HepG2 (cell line): ENCODE measurements at regions not wholly inside any gene's neighbourhood (a gene's known extent, or its start where the extent isn't known, plus 50 kb on each side); places are given as distances from the start of the nearest gene placed in this dataset.

ENCODE experiments used
- CBX5 ChIP-seq: sonication (generic); formaldehyde crosslinking; IDR thresholded peaks from 2 replicates; pipeline ENCODE4 v1.4.0; 2020; ENCODE audit warnings: missing genetic modification reagents, borderline replicate concordance
- CENPX ChIP-seq: sonication (generic); formaldehyde crosslinking; IDR thresholded peaks from 2 replicates; pipeline ENCODE4 v1.9.0; 2021; ENCODE audit warnings: mild to moderate bottlenecking, missing genetic modification reagents, moderate library complexity
- ESRRA ChIP-seq: sonication (generic); formaldehyde crosslinking; IDR thresholded peaks from 2 replicates; pipeline ENCODE4 v1.5.1; 2020; ENCODE audit warnings: mild to moderate bottlenecking, low read depth, missing genetic modification reagents
- GABPA ChIP-seq, 2 experiments: IDR thresholded peaks; 2 replicates each; pipeline ENCODE4 v1.6.1; 2011 to 2016; ENCODE audit warnings: low read depth in 2 of 2, low read length in 1 of 2, missing biosample characterization in 1 of 2, missing genetic modification characterization in 1 of 2
- GPN1 ChIP-seq: sonication (generic); formaldehyde crosslinking; IDR thresholded peaks from 2 replicates; pipeline ENCODE4 v1.5.1; 2020; ENCODE audit warnings: missing genetic modification reagents, borderline replicate concordance
- MTA3 ChIP-seq: sonication (generic); formaldehyde crosslinking; IDR thresholded peaks from 2 replicates; pipeline ENCODE4 v1.4.0; 2020; ENCODE audit warnings: missing genetic modification reagents
- SNRNP70 ChIP-seq: fragments of 200-400 bp; formaldehyde crosslinking; IDR thresholded peaks from 2 replicates; pipeline ENCODE4 v1.6.1; 2017; ENCODE audit warnings: mild to moderate bottlenecking, low read depth, low read length, moderate library complexity
- SUZ12 ChIP-seq: fragments of 150-350 bp; IDR thresholded peaks from 2 replicates; pipeline ENCODE4 v1.6.1; 2014; ENCODE audit warnings: low read depth, low read length
- ZBTB4 ChIP-seq: sonication (generic); formaldehyde crosslinking; IDR thresholded peaks from 2 replicates; pipeline ENCODE4 v1.4.0; 2020; ENCODE audit warnings: missing genetic modification reagents, mild to moderate bottlenecking, borderline replicate concordance

GRCh38 chr3:48092270-48092669 is 76.1 kb upstream of the MAP4 start:
- no peak for TF ChIP-seq CBX5
- TF ChIP-seq ZBTB4 (CRISPR knock-in tag): no peak
- TF ChIP-seq ESRRA: no peak
- TF ChIP-seq GPN1 (CRISPR knock-in tag): no peak
- no peak for TF ChIP-seq MTA3
- no peak for TF ChIP-seq CENPX (CRISPR knock-in tag)
- TF ChIP-seq SNRNP70: no peak
- TF ChIP-seq SUZ12: no peak
- no peak for TF ChIP-seq GABPA (IDR thresholded peaks at IDR 0.05; ENCODE audit: low read depth, low read length)
- no peak for TF ChIP-seq GABPA (CRISPR knock-in tag; IDR thresholded peaks at IDR 0.05; ENCODE audit: low read depth)
